ENCODE measurements at regions not wholly inside any gene's neighbourhood (a gene's known extent, or its start where the extent isn't known, plus 50 kb on each side); places are given as distances from the start of the nearest gene placed in this dataset.
"Not testable (repeated sequence)": the region's sequence is repeated elsewhere in the genome, so short reads cannot be mapped to it uniquely, and the experiment has no call there.

- intact Hi-C loops (cut with micrococcal nuclease), result no loop called here
Measured at GRCh38 chr7:153006911-153007310, 247.4 kb downstream of the ACTR3B start.

GRCh38 chr7:153010416-153010815 is 250.9 kb downstream of the ACTR3B start:
- intact Hi-C loops (cut with micrococcal nuclease), result no loop called here

- intact Hi-C loops (cut with micrococcal nuclease), result no loop called here
Measured at GRCh38 chr7:153012203-153012602, 252.7 kb downstream of the ACTR3B start.

- intact Hi-C loops (cut with micrococcal nuclease), result no loop called here
Measured at GRCh38 chr7:153017223-153017622, 257.7 kb downstream of the ACTR3B start.

- intact Hi-C loops (cut with micrococcal nuclease), result no loop called here
Measured at GRCh38 chr7:153021542-153021941, 262.0 kb downstream of the ACTR3B start.

DNA sequence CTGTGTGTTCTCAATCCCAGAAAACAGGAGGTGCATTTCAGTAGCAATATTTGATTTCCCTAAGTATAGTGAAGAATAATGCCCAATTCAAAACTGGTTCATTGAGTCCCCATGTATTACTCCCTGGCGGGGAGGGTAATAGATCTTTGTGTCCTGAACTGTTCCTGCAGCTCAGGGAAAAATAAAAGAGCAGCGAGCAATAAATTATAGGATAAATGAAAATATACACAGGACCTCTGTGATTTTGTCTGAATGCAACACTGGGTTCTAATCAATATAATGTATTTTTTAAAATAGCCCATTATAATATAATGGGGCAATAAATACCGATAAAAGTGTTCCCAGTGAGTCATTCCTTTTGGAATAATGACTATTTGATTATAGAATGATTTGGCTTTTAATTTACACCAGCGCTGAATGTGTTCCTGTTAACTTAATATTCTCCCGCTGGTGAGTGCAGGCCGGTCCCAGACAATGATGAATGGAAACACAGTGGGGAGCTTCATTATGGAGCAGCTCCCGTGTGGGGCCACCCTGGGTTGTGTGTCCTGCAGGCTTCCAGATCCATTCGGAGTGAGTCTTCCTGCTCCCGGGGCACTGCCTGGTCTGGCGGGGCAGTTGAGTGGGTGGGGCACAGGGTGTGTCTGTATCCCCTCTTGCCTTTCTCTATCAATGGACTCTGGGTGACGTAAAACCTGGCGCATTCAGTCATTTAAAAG is 263.1 kb downstream of the ACTR3B start:
- intact Hi-C loops (cut with micrococcal nuclease), result no loop called here

DNA sequence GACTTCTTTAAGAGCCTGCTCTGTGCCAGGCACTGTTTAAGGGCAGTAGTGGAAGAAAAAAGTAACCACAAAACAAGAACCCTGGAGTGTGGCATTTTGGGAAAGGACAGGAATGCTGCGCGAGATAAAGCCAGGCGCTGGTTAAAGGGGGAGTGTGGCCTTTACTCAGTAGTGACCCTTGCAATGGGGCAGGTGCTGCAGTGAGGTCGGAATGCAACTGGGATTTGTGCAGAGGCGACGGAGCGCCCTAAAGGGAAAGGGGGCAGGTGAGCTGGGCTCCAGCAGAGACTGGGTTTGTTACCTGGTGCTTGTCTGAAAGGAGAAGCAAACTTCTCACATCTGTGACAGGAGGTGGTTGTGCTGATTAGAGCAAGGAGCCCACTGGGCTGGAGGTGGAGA is 263.6 kb downstream of the ACTR3B start:
- intact Hi-C loops (cut with micrococcal nuclease), result no loop called here

GRCh38 chr7:153027210-153027609 is 267.7 kb downstream of the ACTR3B start:
- intact Hi-C loops (cut with micrococcal nuclease), result no loop called here

DNA sequence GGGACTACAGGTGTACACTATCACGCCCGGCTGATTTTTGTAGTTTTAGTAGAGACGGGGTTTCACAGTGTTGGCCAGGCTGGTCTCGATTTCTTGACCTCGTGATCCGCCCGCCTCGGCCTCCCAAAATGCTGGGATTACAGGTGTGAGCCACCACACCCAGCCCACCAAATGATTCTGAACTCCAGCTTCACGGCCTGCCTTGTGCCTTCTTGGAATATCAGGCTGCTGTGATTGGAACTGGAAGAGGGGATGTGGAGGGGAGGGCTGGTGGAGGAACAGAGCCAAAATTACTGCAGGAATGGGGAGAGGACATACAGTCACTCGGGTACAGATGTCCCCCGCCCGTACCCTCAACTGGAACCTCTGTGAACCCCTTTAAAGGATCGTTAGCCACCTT is 268.4 kb downstream of the ACTR3B start:
- intact Hi-C loops (cut with micrococcal nuclease), result no loop called here

DNA sequence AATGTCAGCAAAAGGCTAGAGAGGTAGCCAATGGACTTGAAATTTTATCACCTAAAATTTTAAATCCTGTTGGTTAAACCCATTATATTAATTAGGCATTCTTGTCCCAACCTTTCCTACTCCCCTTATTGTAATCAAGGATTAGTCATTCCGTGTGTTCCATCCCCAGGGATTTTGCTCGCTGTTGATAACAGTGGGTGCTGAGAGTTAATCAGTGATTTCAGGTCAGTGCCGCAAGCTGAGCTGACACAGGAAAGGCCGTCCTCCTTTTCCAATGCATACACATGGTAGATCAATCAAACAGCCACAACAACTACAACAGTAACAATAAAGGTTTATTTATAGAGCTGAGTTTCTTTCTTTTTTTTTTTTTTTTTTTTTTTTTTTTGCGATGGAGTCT is 271.4 kb downstream of the ACTR3B start:
- intact Hi-C loops (cut with micrococcal nuclease), result no loop called here

DNA sequence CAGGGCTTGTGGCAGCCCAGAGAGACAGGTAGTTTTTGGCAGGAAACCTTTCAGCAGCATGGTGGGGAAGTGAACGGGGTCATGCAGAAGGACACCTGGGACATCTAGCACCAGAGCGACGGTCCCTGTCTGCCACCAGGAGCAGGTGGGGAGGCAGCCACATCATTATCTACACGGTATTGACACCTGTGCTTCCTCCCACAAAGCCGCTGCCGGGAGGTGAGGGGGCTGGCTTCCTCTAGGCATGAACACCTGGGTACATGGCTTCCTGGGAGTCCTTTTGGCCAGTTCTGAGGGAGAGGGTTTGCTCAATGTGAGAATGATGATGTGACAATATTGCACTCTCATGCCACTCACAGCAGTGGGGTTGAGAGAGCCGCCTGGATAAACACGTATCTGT is 275.2 kb downstream of the ACTR3B start:
- intact Hi-C loops (cut with micrococcal nuclease), result no loop called here

DNA sequence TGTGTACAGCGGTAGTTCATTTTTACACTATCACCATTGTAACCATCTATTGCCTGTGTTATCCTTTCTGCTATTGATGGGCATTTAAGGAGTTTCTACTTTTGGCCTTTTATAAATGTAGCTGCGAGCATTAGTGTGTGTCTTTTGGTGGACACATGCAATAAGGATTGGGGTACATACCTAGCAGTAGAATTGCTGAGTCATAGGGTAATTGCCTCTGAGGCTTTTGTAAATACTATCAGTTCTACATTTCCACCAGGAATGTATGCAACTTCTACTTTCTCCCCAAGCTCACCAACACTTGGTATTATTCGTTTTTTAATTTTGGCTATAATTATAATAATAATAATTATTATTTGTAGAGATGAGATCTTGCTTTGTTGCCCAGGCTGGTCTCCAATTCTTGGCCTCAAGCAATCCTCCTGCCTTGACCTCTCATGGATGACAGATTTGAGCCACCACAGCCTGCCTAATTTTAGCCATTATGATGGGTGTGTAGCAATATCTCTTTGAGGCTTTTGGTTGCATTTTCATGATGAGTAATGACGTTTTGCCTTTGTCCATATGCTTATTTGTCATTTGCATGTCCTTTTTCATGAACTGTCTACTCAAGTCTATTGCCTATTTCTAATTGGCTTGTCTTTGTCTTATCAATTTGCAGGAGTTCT is 277.0 kb downstream of the ACTR3B start:
- intact Hi-C loops (cut with micrococcal nuclease), result no loop called here

- intact Hi-C loops (cut with micrococcal nuclease), result no loop called here
Measured at GRCh38 chr7:153043440-153043839, 283.9 kb downstream of the ACTR3B start.

- intact Hi-C loops (cut with micrococcal nuclease), result no loop called here
Measured at GRCh38 chr7:153044981-153045380, 285.4 kb downstream of the ACTR3B start.

DNA sequence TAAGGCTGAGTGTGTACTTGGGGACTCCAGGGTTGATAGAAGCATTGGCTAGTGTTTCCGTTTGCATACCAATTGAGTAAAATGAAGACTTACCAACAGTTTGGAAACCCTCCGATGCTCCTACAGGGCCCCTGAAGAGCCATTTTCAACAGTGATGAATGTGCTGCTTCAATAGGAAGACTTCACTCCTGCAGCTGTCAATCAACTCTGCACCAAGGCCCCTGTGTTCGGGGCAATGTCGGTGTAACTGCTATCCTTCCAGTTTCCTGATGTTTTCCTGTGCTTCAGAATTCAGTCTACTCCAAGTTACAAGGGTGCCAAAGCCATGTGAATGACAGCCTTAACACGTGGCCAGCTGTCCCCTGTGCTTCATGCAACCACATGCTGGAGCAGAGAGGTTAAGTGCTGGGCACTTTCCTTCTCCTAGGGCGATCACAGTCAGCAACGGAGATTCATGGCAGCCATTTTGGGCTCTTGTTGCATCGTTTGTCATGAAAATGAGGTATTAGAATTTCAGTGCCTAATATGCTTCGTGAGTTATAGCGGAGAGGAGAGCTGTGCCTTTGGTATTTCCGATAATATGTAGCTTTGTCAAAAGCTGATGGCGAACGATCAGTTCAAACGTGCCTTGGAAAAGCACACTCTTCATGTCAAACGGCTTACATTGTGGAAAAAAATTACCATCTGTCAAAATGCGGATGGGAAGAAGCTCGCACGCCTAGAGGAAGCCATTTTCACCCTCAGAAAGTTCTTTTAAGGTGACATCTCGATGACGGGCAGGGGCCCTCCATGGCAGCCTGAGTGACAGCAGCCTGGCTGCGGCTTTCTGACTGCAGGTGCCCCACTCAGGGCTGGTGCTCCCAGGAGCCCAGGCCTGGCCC is 287.8 kb downstream of the ACTR3B start:
- intact Hi-C loops (cut with micrococcal nuclease), result no loop called here

- intact Hi-C loops (cut with micrococcal nuclease), result no loop called here
Measured at GRCh38 chr7:153052206-153052605, 292.7 kb downstream of the ACTR3B start.

DNA sequence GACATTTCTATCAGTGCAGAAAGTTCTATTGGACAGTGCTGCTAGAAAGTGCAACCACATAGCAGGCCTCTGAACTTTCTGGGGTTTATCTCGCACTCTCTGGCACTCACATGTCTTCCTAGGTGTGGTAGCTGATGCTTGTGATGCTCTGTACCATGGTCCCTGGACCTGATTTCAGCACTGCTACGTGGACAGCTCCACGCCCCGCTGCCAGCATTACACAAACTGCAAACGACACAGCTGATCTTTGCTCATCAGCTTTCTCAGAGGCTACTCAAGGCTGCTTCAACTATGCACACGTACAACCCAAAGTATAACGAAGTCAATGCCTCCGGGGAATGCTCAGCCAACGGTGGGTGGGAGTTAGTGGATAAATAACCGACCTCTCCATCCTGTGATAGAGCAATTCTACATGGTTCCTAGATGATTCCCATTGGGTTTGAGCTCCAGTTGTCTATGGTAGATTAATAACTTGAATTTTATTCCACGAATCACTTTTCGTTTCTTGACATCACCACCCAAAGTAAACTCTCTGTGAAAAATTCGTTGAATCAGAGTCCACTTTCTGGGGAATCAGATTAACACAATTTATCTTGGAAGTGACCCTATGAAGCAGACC is 302.5 kb downstream of the ACTR3B start:
- intact Hi-C loops (cut with micrococcal nuclease), result no loop called here

- intact Hi-C loops (cut with micrococcal nuclease), result no loop called here
Measured at GRCh38 chr7:153065051-153065450, 305.5 kb downstream of the ACTR3B start.

DNA sequence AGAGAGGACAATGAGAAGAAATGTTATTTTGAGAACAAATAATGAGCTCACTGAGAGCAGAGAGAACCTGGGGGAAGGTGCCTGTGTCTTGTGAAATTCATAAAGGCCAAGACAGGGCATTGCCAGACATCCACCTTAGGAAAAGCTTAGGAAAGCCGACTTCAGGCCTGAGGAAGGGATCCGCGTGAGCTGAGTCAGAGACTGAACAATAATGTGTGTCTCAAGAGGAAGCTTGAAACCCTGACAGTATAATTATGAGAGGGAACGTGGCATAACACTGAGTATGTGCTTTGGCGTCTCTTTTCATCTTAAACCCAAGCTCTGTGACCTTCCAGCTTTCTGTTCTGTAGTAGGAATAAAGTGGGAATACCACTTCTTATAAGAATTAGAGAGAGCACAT is 307.2 kb downstream of the ACTR3B start:
- intact Hi-C loops (cut with micrococcal nuclease), result no loop called here

DNA sequence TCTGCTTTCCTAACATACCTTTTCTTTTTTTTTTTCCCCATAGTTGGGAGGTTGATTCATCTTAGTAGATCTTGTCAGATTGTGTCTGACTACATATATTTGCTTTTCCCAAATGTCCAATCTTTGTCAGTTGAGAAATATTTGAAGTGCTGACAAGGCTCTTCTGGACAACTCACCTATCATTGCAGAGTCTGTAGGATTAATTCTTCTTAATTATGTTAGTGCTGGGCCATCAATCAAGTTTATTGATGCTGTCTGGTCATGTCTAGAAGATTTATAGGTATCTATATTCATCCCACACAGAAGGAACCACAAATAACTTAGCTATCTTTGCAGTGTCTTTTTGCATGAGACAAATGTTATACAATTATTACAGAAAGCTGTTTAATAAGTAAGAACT is 310.6 kb downstream of the ACTR3B start:
- intact Hi-C loops (cut with micrococcal nuclease), result no loop called here

DNA sequence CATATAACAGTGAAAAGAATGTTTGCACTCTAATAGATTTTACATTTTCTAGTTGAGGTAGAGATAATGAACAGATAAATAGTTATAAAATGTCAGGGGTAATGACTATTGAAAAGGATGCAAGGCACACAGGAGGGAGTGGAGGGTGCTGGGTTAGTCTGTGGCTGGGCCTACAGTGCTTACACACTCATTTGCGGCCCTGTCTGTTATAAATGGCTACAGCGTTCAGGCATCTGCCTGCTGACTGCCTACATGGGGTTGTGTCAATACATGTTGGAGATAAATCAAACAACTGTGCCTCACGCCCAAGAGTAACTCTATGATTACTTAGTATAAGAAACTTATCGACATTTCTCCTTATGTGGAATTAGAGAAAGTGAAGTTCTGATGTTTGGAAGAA is 313.3 kb downstream of the ACTR3B start:
- intact Hi-C loops (cut with micrococcal nuclease), result no loop called here

- intact Hi-C loops (cut with micrococcal nuclease), result not testable (repeated sequence)
Measured at GRCh38 chr7:153076289-153076688, 316.7 kb downstream of the ACTR3B start.

All from T-helper 1 cell treated with Interleukin-12 subunit alpha and Interleukin-12 subunit beta and Interleukin-4 antibody, amounts not matched to agents 30 ng/mL and 1 ng/mL, for 36 hours (primary cell).